GM19035 (cell line): ENCODE measurements at regions not wholly inside any gene's neighbourhood (a gene's known extent, or its start where the extent isn't known, plus 50 kb on each side); places are given as distances from the start of the nearest gene placed in this dataset.
"Not testable (repeated sequence)": the region's sequence is repeated elsewhere in the genome, so short reads cannot be mapped to it uniquely, and the experiment has no call there.

ENCODE experiments used
- ATAC-seq: cut with Tn5 transposase; IDR thresholded peaks from one replicate; pipeline ENCODE4 v1.9.1; 2021; ENCODE audit not compliant: unreplicated experiment

GRCh38 chr5:10019236-10019635 lies 230.5 kb downstream of the ATPSCKMT start:
- ATAC-seq, result no peak

DNA sequence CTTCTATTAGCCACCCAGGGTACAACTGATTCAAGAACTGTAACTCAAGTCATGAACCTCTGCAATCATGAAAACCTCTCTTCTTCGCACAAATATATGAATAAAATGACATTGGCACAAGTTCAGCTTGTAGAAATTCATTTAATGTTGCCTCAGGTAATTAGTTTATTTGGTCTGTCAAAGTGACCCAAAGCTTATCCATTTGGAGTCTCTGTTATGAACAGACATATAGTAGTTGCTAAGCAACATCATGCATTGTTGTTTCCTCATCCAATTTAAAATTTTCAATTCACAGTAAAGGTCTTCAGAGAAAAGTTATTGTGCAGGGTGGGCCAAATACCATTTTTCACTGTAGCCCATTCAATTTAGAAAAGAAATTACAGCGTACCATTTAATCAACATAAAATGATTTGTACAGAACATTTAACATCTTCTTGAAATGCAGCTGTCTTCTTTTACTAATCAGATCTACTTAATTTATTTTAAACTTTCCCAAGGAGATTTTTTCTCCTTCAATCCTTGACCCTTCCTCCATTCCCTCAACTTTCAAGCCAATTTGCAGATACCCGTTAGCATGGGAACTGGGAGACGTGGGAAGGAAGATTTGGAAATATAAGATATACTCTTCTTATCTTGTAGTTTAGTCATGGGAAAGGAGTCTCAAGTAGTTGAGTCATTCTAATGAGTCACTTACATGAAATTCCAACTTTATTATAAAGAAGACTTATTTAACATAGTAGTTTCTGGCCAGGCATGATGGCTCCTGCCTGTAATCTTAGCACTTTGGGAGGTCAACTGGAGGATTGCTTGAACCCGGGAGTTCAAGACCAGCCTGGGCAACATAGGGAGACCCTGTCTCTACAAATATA lies 231.3 kb downstream of the ATPSCKMT start:
- ATAC-seq, result no peak

DNA sequence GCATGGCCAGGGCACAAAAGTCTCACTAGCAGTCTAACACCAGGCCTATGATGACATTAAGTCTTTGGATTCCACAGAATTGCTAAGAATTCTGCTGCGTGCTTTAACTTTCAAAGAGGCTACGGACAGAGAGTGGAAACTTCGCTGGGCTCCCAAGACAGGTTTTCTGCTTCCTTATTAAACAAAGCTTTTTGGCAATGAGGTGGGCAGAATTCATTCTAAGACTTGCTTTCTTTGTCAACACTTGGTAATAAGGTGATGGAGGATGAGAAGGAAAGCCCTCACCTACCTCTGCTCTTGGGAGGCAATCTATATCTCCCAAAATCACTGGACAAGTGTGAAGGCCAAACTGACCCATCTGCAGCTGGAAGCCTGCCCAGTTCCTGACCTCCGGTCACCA lies 231.9 kb downstream of the ATPSCKMT start:
- no peak for ATAC-seq

- not testable (repeated sequence) for ATAC-seq
These were observed 233.1 kb downstream of the ATPSCKMT start for GRCh38 chr5:10016559-10016958.

- not testable (repeated sequence) for ATAC-seq
These were observed 234.0 kb downstream of the ATPSCKMT start for GRCh38 chr5:10015681-10016080.

DNA sequence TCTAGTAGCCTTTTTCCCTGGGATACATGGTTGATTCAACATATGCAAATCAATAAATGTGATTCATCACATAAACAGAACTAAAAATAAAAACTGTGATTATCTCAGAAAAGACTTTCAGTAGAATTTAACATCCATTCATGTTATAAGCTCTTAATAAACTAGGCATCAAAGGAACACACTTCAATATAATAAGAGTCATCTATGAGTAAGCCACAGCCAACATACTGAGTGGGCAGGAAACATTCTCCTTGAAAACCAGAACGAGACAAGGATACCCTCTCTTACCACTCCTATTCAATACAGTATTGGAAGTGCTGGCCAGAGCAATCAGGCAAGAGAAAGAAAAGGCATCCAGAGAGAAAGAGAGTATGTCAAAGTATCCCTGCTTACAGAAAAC lies 239.9 kb downstream of the ATPSCKMT start:
- ATAC-seq, result no peak

- no peak for ATAC-seq
These were observed 262.6 kb downstream of the ATPSCKMT start for GRCh38 chr5:9987101-9987500.

- ATAC-seq, result no peak
These were observed 272.6 kb downstream of the ATPSCKMT start for GRCh38 chr5:9977070-9977469.

- ATAC-seq, result no peak
These were observed 273.1 kb downstream of the ATPSCKMT start for GRCh38 chr5:9976621-9977020.

DNA sequence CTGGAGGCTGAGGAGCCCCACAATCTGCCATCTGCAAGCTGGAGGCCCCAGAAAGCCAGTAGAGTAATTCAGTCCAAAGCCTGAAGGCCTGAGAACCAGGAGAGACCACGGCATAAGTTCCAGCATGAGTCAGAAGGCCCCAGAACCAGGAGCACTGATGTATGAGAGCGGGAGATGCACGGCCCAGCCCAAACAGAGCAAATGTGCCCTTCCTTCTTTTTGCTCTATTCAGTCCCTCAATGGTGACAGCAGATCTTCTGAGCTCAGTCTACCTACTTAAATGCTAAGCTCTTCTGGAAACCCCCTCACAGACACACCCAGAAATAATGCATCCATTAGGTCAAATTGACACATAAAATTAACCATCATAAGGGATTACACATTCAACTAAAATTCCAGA lies 277.6 kb downstream of the ATPSCKMT start:
- ATAC-seq, result no peak

DNA sequence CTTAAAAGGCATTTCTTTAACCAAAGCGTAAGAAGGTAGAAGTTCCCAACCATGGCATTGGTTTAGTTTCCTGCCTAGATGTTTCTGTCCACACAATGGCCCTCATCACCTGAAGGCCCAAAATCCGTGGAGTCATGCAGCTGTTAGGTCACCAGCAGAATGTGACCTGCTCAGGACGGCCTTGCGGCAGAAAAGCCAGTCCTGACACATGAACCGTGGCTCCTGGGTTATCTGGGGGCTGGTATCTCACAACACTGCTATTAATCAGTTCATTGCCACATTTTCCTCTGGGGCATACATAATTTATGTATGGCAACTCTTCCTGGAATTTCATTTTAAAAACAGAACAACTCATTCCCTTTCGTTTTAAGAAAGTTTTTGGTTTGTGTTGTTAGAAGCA lies 278.4 kb downstream of the ATPSCKMT start:
- no peak for ATAC-seq

DNA sequence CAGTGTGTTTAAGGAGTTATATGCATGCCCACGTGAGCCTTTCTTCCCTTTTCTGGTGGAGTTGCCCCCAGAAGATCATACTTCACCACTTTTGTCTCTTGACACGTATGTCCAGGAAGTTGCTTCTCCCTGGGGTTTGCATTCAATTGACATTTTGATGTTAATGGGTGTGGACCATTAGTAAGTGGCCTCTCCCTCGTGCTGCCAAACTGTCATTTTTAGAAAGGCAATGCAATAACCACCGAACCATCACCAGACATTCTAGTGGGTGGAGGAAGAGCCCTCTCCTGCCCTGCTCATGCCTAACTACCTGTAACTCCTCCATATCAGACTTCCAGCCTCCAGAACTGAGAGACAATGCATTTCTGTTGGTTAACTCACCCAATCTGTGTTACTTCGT lies 290.8 kb downstream of the ATPSCKMT start:
- ATAC-seq, result no peak

DNA sequence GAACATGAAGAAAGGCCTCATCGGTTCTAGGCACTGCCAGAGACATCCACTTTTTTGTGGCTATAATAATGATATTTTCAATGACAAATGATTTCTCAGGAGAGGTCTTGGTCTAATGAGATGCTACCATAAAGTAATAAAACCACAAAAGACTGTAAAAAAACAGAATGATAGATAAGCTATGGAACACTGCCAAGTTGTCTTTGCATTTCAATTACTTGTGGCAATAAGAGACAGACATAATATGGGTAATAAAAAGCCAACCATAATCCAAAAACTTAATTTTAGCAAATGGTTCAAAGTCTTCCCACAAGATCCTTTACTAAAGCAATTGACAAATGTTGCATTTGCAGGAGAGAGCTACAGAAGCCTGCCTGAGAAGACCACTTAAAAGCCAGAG lies 292.5 kb downstream of the ATPSCKMT start:
- ATAC-seq, result no peak

DNA sequence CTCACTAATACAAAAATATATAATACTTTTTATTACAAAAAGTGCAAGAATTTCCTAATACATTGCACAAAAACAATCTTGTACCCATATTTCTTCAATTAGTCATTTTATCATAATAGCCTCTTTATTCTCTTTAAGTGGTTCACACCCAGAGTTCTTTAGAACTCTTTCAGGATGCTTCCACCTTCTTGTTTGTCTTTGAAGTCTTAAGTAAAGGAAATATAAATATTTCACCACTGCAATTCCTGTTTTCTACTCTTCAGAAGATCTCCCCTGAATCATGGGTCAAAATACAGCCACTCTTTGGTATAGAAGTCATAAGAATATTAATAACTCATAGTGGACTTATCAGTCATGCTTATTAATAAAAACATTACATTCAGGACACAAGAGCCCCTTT lies 293.0 kb downstream of the ATPSCKMT start:
- no peak for ATAC-seq

DNA sequence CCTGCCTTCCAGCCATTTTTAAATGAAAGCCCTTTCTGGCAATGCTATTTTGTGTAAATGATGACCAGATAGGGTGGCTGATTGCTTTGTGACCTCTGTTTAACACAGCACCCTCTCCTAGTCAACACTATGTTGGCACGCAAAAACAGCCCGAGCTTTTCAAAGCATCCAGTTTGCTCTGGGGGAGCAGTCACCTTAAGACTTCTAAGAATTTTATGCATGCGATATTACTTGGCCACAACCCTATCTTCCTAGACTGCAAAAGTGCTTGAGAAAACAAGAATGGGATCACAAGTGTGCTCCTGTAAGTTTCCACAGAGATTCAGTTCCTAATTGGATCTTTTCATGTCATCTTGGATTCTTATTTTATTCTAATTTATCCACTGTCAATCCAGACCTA lies 294.1 kb downstream of the ATPSCKMT start:
- ATAC-seq, result no peak

DNA sequence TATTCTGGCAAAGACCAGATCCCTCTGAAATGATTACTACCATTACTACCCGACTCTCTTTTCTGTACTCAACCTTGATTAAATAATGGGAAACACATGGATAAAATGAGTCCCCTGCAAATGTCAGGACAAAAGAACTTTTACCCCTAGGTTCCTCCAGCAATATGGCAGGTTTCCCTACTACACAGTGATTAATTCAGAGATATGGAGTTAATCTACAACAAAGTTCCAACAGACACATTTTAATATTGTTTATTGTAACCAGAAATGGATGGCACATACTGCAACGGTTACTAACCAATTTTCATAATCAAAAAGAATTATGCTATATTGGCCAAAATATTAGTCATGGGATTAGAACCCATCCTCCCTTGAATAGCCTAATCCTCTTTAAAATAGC lies 294.8 kb downstream of the ATPSCKMT start:
- ATAC-seq, result no peak

GRCh38 chr5:9953691-9954090 lies 296.0 kb downstream of the ATPSCKMT start:
- no peak for ATAC-seq

- ATAC-seq, result peak; percentile 19
These were observed 297.7 kb downstream of the ATPSCKMT start for GRCh38 chr5:9951865-9952516.

GRCh38 chr5:9947944-9948343 lies 301.7 kb downstream of the ATPSCKMT start:
- no peak for ATAC-seq

GRCh38 chr5:9947225-9947714 lies 302.4 kb downstream of the ATPSCKMT start:
- no peak for ATAC-seq

DNA sequence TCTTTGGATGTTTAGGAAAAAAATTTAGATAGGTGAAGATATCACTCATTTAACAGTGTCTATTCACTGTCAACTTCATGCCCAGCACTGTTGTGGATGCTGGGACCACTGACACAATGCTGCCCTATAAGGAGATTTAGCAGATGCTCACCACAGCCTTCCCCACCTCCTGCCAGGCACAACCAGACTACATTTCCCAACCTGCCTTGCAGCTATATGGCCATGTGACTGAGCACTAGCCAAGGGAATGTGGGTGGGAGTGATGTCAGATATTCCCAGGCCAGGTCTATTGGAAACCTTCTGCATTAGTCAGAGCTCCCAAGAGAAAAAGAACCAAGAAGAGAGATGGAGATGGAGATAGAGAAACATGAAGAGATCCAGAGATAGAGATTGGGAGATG lies 302.6 kb upstream of the TAS2R1 start:
- no peak for ATAC-seq

GRCh38 chr5:9930156-9930555 lies 300.0 kb upstream of the TAS2R1 start:
- no peak for ATAC-seq
